IPS-NIHi11 (cell line): ENCODE measurements at regions not wholly inside any gene's neighbourhood (a gene's known extent, or its start where the extent isn't known, plus 50 kb on each side); places are given as distances from the start of the nearest gene placed in this dataset.
"Not testable (repeated sequence)": the region's sequence is repeated elsewhere in the genome, so short reads cannot be mapped to it uniquely, and the experiment has no call there.

Experiments
- DNase-seq: peaks from one replicate; pipeline ENCODE4 v3.0.0; 2012; ENCODE audit warnings: mixed read lengths, low spot score

- not testable (repeated sequence) for DNase-seq
Observed at GRCh38 chr10:78096486-78096885, 62.8 kb downstream of the RPS24 start.

GRCh38 chr10:78102593-78102992 is 68.9 kb downstream of the RPS24 start:
- not testable (repeated sequence) for DNase-seq

- DNase-seq, result peak; percentile 66
Observed at GRCh38 chr10:78109210-78109609, 75.5 kb downstream of the RPS24 start.

GRCh38 chr10:78115135-78115853 is 81.6 kb downstream of the RPS24 start:
- DNase-seq, result no peak

- no peak for DNase-seq
Observed at GRCh38 chr10:78116361-78116760, 82.7 kb downstream of the RPS24 start.

- DNase-seq, result no peak
Observed at GRCh38 chr10:78118591-78118990, 84.9 kb downstream of the RPS24 start.

GRCh38 chr10:78121801-78122200 is 88.1 kb downstream of the RPS24 start:
- no peak for DNase-seq

GRCh38 chr10:78124167-78124566 is 90.5 kb downstream of the RPS24 start:
- no peak for DNase-seq

- no peak for DNase-seq
Observed at GRCh38 chr10:78129211-78129610, 95.5 kb downstream of the RPS24 start.

GRCh38 chr10:78130966-78131710 is 97.5 kb downstream of the RPS24 start:
- DNase-seq, result no peak

- peak; percentile 54 for DNase-seq
Observed at GRCh38 chr10:78134773-78135306, 101.2 kb downstream of the RPS24 start.

GRCh38 chr10:78137147-78137546 is 103.5 kb downstream of the RPS24 start:
- no peak for DNase-seq

- peak; percentile 73 for DNase-seq
Observed at GRCh38 chr10:78139341-78139740, 105.7 kb downstream of the RPS24 start.

GRCh38 chr10:78140066-78140630 is 106.5 kb downstream of the RPS24 start:
- no peak for DNase-seq

GRCh38 chr10:78143576-78143975 is 109.9 kb downstream of the RPS24 start:
- DNase-seq, result no peak

GRCh38 chr10:78146200-78146599 is 112.5 kb downstream of the RPS24 start:
- DNase-seq, result no peak

GRCh38 chr10:78147202-78147601 is 113.5 kb downstream of the RPS24 start:
- DNase-seq, result no peak

- DNase-seq, result no peak
Observed at GRCh38 chr10:78148216-78148960, 114.7 kb downstream of the RPS24 start.

- no peak for DNase-seq
Observed at GRCh38 chr10:78148961-78149612, 115.4 kb downstream of the RPS24 start.

- no peak for DNase-seq
Observed at GRCh38 chr10:78150756-78151155, 117.1 kb downstream of the RPS24 start.

GRCh38 chr10:78155722-78156121 is 122.1 kb downstream of the RPS24 start:
- no peak for DNase-seq

GRCh38 chr10:78160591-78160990 is 126.9 kb downstream of the RPS24 start:
- DNase-seq, result no peak
